GOT3 (cell line): ENCODE measurements at regions not wholly inside any gene's neighbourhood (a gene's known extent, or its start where the extent isn't known, plus 50 kb on each side); places are given as distances from the start of the nearest gene placed in this dataset.
"Not testable (repeated sequence)": the region's sequence is repeated elsewhere in the genome, so short reads cannot be mapped to it uniquely, and the experiment has no call there.

Source experiments
- DNase-seq: peaks from one replicate; lab custom pipeline; 2025; ENCODE audit warnings: mixed read lengths; lab: John Stamatoyannopoulos, UW

DNA sequence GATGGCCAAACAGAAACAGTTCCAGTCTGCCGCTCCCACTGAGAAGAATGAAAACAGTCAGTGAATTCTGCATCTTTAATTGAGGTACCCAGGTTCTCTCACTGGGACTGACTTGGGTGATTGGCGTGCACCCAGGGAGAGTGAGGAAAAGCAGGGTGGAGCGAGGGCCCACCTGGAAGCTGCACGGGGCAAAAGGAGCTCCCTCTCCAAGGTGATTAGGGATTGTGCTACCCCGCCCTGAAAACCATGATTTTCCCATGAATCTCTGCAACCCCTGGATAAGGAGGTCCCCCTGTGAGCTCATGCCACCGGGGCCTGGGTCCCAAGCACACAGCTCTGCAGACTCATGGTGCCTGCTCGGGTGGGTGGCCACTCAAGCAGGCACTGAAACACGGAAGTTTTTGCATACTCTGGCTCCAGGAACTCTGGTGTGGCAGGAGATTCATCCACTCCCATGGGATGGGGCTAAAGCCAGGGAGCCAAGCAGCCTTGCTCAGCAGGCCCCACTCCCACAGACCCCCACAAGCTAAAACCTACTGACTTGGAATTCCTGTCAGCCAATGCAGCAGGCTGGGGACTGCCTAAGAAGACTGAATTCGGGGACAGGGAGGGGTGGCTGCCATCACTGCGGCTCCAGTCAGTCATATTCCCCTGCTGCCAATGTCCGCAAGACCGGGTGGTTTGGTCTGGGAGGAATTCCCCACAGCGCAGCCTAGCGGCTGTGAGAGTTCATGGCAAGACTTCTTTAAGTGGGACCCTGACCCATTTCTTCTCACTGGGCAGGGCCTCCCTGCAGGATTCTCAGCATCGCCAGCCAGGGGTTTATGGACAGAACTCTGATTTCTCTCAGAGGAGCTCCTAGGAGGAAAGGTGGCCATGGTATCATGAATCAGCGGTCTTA lies 652.2 kb upstream of the RGMB start:
- DNase-seq = no peak

DNA sequence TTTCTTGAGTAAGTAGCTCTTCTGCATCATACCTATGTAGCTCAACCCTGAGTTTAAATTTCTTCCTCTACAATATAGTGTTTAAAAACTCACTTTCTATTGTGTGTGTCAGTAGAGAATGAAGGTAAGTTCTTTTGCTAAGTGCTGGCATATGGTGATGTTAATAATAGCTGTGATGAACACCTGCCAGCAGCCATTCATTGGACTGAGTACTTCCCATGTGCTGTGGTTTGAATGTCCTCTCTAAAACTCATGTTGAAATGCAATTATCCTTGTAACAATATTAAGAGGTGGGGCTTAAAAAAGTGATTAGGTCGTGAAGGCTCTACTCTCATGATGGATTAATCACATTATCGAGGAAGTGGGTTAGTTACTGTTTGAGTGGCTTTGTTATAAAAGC lies 645.2 kb upstream of the RGMB start:
- no peak for DNase-seq

DNA sequence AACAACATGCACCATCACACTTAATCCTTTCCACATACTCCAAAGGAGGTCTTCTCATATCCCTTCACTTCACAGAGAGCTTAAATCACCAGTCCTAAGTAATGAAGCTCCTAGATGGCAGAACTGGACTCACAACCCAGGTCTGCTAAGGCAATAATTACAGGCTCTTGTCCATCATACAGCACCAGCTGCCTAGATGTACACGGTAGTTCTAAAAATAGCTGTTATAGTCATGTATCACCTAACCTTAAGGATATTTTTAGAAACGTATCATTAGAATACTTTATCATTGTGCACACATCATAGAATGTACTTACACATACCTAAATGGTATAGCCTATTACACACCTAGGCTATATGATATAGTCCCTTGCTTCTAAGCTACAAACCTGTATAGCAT lies 644.6 kb upstream of the RGMB start:
- no peak for DNase-seq

DNA sequence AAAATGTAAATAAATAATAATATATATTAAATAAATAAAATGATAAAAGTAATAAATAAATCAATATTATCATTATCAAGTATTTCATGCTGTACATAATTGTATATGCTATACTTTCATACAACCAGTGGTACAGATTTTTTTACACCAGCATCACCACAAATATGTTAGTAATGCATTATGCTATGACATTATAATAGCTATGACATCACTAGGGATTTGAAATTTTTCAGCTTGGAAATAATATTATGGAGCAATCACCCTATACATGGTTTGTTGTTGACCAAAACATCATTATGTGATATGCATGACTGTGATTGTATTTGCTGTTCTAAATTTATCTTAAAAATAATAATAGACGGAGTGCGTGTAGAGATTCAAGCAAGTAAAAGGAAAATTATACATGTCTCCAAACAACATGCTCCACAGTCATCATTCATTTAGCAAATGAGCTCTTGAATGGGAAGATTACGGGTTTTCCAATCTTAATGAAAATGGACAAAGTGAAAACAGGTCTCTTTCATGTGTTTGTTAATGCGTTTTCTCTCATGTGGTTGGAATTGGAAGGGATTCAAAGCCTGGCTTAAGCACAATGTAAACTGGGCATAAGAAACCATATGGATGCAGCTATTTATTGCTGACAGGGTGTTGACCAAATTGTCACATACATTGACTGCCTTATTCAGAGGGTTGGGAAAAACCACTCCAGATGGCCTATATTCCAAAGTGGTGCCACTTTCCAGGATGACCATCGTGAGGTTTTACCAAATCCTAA lies 643.0 kb upstream of the RGMB start:
- no peak for DNase-seq

DNA sequence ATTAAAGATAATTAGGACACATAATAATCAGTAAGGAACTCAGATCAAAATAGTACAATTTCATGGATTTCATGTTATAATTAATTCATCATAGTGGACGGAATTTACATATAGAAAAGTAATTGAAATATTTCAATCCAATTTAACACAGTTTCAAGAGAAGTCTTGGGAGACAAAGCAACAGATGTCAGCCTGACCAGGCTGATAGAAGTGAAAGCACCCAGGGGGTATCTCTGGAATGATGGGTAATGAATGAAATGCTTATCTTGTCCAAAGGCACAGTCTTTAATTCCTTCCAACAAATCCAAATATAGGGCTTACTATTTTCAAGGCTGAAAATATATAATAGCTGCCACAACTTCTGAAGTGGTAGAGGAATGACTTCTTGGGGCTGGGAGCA lies 629.3 kb upstream of the RGMB start:
- DNase-seq = no peak

DNA sequence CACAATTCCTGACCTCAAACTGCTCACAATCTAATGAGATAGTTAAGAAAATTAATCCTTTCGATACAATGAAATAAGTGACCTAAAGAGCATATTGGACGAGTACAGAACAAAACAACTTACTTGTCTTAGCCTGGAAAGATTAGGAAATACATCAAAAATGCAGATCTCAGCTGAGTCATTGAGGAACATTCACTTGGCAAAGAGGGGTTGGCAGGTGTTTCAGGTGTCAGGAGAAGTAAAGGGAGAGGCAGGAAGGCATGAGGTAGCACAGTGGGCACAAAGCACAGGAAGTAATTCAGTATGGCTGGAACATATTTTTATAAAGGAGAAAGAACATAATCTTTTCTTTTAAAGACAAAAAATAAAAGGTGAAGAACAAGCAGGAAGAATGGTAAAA lies 628.8 kb upstream of the RGMB start:
- no peak for DNase-seq

DNA sequence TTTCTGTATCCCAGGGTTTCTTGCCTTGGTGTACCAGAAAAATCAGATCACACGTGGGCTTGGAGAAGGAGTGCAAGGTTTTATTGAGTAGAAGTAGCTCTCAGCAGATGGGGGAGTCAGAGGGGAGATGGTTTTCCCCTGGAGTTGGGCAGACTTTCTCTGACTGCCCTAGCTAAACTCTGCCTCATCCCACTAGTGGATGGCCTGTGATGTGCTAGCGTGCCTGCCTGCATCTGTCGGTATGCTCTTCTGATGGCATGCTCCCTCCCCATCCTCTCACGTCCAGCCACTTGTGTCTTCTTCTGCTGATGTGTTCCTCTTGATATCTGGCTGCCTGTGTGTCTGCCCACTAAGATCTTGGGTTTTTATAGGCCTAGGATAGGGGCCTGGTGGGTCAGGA lies 616.1 kb upstream of the RGMB start:
- DNase-seq = no peak

DNA sequence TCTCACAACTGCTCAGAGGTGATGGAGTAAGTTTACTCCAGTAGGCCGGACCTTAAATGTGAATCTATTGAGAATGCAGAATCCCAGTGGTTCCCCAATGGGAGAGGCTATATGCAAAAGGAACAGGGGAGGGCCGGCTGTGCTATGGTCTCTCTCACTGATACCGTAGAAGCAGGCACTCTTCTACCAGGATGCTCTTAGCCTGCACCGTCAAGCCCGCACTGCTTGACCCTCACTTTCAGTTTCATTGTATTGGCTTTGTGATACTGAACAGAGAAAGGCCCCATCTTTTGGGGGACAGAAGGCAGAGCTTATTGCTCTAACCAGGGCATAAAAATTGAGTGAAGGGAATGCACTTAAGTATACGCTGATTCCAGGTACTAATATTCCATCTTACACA lies 615.0 kb upstream of the RGMB start:
- DNase-seq = no peak

DNA sequence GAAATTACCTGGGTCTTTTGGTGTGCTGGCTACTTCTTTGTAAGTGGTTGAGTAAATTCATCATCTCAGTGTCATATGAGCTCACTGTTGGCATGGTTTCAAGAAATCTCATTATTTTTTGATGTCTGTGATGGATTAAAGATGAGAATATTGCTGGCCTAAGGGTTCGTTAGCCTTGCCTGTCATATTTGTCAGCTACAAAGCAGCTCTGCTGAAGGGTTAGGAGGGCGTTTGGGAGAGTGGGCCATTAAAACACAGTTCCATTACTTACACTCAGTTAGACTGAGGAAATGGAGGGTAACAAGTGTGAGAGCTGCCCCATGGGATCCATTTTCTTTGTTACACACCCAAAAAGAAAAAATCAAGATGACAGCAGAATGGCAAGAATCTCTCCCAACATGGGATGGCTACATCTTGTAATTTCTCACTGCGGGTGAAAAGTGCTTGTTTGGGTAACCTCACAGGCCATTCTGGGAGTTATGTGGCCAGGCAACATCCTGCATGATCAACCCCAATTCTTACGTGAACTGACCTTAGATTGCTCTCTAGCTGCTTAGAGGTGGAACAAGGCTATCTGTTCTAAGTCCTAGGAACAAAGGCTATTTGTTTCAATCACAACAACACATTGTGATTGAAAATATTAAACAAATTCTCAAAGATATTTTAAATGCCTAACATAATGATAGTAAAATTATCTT lies 609.5 kb upstream of the RGMB start:
- no peak for DNase-seq

DNA sequence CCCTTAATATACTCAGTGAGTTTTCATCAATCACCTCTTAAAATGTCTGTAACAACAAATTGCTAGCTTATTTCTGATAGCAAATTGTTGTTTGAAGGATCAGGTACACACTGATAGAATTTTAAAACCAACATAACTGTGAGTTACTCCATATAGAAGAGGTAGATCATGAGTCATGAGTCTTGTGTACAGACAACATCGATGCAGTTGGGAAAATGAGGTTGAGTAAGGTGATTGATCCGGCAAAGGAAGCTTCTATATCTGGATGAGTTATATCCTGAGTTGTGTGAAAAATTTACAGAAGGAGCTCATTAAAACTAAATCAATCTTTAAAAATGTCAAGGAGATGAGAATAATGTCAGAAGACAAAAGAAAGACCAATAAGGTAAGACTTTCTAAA lies 604.6 kb upstream of the RGMB start:
- DNase-seq = no peak

DNA sequence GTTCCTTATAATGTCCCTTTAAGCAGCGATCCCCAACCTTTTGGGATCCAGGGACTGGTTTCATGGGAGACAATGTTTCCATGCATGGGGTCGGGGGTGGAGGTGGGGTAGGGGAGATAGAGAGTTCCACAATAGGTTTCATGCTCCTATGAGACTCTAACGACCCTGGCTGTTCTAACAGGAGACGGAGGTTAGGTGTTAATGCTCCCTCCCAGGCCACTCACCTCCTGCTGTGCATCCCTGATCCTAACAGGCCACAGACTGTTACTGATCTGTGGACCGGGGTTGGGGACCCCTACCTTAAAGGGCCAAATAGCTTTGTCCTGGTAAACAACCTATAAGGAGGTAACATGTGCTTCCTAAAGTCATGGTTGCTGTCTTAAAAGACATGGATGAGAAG lies 602.5 kb upstream of the RGMB start:
- DNase-seq = no peak

DNA sequence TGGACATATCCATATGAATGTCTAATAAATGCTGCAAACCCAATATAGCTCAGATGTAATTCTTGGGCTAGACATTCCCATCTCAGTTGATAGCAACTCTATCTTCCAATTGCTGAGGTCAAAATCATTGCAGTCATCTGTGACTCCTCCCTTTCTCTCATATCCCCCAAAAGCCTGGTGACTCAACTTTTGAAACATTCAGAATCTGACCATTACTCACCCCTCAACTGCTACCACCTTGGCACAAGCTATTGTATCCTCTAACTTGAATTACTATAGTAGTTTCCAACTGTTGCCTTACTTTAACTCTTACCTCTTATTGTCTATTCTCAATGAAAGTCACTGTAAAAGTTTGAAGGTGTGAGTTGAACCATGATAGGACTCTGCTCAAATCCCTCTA lies 600.1 kb upstream of the RGMB start:
- no peak for DNase-seq

DNA sequence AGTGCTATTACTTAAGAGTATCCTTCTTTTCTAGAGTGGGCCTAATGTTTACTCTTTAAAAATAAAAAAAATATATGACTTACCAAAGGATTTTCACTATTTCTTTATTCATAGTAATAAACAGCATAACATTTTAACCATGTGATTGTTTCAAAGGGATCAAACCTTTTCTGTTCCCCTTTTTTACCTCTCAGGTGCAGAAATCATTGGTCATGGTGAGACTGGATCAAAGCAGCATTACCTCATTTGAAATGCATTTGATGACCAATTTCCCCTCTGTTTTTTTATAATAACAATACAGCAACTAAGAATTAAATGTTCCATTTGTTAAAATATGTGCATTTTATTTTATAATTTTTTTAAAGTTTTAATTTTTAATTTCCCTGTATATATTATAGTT lies 598.0 kb upstream of the RGMB start:
- no peak for DNase-seq

DNA sequence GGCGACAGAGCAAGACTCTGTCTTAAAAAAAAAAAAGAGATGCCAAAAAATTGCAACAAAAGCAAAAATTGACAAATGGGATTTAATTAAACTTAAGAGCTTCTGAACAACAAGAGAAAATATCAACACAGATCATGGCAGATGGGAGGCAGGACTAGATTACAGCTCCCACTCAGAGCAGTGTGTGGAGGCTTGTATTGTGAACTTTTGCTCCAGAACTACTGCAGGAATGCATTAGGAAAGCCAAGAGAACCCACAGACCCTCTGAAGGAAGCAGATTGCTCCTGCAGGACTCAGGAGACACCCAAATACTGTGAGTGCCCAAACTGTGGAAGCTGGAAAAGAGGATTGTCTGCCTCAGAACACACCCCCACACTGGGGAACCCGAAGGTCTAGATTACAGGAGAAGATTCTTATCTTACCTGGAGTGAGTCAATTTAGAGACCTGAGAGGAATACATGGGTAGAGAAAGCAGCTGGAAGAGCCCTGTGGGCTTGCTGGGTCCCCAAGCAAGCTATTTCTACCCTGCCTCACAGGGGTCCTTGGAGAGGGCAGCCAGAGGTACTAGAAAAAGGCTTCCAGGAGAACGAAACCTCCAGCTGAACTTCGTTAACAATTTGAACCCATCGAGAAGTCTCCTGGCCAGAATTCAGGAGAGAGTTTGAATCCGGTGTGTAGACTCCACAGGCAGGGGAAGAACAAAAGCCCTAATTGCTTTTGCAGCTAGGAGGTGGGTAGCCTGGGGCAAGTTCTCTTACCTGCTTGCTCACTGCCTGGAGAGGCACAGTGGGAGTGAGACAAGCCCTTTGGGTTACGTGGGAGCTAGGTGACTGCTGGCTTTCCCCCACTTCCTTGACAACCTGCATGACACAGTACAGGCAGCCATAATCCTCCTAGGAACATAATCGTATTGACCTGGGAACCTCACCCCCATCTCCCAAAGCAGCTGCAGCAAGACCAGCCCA lies 593.4 kb upstream of the RGMB start:
- no peak for DNase-seq

DNA sequence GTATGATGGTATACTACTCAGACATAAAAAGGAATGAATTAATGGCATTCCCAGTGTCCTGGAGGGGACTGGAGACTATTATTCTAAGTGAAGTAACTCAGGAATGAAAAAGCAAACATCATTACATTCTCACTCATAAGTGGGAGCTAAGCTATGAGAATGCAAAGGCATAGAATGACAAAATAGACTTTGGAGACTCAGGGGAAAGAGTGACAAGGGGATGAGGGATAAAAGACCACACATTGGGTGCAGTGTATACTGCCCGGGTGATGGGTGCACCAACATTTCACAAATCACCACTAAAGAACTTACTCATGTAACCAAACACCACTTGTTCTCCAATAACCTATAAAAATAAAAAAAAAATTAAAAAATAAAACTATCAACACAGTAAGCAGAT lies 587.3 kb upstream of the RGMB start:
- DNase-seq = no peak

DNA sequence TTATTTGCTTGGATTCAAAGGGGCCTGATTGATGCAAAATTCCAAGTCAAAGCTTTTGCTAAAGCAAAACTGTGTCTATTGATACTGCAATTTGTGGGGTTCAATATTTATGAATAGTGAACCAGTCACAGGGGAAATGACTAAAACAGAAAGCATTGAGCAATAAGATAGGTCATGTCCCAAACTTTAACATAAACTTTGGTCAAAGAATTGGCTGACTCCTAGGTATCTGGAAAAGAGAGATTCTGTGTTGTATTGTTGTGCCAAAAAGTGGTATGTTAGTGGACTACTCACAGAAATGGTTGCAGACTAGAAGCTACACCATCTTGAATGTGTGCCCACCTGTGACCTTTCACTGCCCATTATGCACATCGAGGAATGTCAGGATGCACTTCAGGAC lies 585.5 kb upstream of the RGMB start:
- no peak for DNase-seq

DNA sequence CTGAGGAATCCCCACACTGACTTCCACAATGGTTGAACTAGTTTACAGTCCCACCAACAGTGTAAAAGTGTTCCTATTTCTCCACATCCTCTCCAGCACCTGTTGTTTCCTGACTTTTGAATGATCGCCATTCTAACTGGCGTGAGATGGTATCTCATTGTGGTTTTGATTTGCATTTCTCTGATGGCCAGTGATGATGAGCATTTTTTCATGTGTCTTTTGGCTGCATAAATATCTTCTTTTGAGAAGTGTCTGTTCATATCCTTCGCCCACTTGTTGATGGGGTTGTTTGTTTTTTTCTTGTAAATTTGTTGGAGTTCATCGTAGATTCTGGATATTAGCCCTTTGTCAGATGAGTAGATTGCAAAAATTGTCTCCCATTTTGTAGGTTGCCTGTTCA lies 583.1 kb upstream of the RGMB start:
- DNase-seq = not testable (repeated sequence)

DNA sequence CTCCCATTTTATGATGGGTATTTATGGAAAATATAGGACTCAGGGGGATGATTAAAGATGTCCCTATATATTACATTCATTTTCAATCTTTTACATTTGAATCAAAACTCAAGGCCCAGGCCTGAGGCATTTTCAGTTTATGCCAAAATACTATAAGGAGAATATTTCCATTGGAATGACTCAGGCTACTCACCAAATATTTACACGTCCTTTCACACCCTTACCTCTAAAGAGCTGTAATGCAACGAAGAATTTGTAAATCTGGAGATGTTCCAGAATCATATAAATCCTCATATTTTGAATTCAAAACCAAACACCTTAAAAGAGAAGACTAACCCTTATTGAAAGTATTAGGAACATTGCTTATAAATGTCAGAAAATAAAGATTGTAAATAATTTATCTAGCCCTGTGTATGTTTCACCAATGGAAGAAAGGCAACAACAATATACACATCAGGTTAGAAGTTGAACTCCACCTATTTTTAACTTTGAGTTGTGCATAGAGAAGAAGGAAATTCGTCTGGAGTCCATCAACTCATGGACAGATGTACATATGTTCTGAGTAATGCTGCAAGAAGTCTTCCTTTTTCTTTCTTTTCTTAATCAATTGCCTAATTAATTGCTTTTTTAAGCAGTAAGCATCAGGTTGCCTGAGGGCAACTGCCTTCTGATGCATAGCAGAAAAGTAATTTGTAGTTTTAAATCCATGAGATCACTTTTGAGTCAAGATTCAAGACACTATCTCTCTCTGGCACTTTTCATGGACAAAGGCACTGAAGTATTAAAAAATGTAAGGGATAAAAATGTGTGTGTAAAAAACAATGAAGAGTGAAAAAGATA lies 579.3 kb upstream of the RGMB start:
- no peak for DNase-seq

DNA sequence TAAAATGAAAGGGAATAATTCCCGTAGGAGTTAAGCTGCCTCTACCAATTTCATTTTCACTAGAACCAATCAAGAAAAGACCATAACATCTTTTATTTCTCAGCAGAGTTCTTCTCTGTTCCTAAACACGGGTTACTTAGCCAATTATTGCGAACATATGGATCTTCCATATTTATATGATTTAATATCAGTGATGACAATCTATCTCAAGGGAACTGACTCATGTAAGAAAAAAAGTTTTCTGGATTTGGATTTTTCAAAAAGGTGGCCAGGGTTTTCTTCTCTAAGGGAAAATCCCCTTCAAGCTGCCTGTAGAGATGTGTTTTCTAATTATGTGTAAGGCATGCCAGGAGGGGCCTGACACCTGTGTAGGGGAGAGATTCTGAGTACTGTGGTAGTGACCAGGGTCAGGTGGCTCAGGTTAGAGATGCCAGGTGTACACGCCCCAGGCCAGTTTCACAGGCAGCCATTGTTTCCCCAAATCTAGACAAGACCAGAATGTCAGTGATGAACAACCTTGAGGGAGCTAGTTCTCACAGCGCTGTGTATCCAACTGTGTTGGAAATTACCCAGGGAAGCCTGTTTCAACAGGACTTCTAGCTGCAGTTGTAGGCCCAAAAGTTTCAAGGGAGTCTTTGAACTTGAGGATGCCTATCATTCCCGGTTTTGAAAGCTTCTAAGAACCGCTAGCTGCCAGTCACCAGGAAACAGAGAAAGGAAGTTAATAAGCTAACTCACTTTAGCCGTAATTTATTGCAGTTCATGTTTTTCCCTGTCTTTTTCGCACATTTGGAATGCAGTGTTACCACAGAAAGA lies 572.5 kb upstream of the RGMB start:
- no peak for DNase-seq

DNA sequence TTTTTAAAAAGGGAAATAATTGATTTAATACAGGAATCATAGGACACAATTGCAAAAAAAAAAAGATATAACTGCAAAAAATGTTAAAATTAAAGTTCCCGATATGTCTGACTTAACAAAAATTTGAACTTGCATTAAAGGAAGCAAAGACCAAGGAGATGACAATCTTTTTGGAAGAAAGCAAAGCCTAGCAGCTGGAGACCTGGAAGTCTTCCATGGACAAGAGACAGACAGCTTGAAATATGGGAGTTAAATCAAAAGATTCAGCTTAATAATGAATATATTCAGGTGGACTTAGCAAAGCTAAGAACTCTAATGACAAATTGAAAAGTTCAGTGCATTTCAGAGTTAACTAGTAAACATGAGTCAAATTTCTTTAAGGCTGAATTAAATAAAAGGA lies 568.7 kb upstream of the RGMB start:
- no peak for DNase-seq
